Stimulated activated CD8-positive, alpha-beta memory T cell treated with anti-CD3 and anti-CD28 coated beads, Interleukin-2, amount 100 ng/mL, for 1 hour (primary cell): ENCODE measurements at regions not wholly inside any gene's neighbourhood (a gene's known extent, or its start where the extent isn't known, plus 50 kb on each side); places are given as distances from the start of the nearest gene placed in this dataset.

Source experiments
- DNase-seq, 2 donors: peaks; one replicate each; pipeline ENCODE4 v3.0.0-alpha.2; 2020; ENCODE audit warnings: low read depth in 2 of 2

DNA sequence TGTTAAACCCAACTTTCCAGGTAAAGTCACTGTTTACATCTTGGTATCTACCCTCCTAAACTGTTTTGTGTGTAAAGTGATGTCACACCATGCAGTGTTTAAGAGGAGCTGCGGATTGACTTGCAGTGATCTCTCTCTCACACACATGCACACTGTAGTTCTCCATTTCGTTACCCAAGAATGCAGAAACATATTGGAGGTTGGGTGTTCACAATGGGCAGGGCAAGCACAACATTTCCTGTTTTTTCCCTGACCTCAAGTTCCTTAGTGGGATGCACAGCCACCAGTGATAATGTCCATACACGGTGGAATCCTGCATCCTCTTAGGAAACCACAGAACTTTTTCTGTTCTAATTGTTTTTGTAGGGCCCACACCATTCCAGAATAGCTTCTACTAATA is 85.3 kb upstream of the CFAP20DC start:
- DNase-seq = no peak

DNA sequence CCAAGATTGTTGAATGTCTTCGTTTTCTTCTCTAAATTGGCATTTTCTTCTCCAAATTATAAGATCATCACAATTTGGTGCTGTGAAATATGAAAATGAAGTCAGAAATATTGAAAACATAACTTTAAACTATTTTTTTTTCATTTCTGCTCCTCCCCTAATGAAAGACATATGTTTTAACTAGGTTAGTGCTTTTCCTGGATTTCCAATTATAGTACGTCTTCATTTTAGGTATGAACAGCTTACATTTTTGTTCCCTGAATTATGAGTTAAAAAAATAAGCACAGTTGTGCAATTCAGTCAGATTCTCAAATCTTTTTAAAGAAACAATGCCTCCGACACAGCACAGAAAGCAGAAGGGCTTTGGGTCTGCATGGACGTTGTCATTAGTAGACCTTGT is 83.5 kb upstream of the CFAP20DC start:
- DNase-seq = no peak

DNA sequence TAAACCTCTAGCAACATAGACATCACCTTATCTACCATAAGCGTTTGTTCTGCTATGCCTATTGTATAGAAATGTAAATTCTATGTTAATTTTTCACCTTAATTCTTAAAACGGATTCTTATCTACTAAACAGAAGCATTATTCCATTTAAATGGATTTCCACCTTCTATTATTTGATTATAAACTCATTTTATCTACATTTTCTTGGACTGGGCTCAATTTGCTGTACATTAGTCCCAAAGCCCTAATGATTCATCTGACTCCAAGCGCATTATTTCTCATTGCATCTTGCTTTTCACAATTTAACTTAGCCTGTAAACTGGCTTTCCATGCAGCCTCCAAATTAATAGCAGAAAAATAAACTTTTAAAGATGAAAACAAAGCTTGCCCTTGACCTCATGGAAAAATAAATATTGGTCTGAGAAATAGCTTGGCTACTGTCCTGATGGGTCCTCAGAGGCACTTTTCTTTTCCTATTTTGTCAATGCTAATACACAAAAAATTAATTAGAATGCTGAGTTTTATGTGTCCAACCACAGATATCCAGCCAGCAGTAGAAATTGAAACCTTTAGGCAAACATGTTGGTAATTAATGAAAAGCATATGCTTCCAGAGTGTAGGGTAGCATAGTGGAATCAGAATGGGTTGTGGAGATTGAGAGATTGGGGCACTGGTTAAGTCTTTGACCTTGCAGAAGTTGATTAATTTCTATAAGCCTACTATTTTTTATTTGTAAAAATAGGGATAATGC is 81.4 kb upstream of the CFAP20DC start:
- DNase-seq = no peak

DNA sequence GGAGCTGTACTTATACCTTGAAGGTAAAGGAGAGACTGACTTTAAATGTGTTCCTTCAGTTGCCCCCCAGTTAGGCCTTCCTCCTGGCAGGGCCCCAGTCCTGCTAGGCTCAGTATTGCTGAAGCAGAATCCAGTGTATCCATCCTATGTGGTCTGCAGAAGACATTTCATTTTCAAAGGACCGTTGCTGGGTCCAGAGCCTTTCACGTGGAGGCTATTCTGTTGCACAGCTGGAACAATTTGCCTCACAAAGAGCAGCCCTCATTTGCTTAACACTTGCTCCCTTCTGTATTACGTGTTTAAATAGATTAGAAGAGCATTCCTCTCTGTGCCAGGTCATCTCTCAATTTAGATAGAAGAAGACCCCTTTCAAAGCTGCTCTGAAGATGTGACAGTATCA is 78.9 kb upstream of the CFAP20DC start:
- no peak for DNase-seq

DNA sequence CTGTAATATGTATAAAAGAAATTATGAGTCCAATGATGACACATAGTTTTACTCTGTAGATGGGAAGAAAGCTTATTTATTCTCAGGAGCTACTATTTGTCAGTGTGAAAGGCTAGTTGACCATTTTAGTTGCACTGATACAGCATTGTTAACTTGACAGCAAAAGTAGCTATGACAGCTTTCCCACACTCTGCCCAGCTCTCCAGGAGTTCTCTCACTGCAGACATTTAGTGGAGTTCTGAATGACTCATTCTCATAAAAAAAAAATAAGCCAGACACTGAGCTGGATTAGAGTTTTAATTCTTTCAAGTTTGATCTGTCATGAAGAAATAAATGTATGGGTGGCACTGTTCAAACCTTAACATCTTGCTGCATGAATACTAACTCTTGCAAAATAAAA is 77.2 kb upstream of the CFAP20DC start:
- no peak for DNase-seq

DNA sequence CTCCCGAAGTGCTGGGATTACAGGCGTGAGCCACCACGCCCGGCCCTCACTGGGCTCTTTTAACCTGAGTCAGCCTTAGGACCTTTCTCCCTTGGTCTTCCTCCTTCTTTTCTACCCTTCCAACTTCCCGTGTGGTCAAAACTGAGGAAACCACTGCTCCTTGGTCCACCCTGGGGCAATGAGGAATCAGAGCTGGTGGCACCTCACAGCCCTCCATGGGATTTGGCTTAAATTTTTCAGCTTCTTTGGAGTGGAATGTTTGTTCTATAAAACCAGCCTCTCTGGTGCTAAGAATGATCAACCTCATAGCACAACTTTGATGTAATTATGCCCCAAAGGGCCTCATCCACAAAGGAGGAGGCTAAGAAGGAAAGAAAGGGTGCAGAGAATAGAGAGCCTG is 76.6 kb upstream of the CFAP20DC start:
- DNase-seq = no peak

DNA sequence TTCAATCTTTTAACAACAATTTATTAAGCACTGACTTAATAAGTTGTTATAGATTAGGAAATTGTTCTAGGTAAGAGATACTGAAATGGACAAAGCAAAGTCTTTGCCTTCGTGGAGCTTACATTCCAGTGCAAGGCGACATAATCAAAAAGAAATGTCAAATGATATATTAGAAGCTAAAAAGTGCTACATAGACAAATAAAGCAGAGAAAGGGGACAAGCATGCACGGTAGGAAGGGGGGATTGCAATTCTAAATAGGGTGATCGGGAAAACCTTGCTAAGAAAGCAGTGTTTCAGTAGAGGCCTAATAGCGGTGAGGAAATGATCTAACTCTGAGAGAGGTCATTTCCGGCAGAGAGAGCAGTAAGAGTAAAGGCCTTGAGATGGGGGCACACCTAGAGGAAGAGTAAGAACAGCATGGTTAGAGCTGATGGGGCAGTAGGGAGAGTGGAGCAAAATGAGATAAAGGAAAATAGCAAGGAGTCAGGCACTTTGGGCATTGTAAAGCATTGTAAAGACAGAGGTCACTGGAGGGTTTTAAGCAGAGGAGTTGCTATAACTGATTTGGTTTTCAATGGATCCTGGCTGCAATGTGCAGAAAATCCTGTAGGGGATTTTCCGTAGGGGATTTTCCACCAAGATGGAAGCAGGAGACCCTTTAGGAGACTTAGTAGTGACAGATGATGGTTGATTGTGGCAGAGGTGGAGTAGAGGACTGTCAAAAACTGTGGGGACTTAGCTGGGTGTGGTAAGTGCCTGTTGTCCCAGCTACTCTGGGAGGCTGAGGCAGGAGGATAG is 71.7 kb upstream of the CFAP20DC start:
- DNase-seq = no peak

DNA sequence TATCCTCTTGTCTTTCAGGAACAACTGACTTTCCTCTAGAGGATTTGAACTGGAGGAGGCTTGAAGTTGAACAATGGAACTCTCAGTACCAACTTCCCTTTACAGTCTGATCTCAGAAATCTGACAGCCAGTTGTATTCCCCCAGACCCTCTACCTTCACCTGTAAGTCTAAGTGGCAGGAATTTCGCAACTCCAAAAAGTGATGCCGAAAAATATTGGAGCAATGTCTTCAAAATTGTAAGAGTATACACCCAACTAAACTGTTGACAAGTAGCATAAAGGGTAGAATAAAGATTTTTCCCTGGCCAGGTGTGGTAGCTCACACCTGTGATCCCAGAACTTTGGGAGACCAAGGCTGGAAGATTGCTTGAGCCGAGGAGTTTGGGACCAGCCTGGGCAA is 69.1 kb upstream of the CFAP20DC start:
- DNase-seq = no peak

DNA sequence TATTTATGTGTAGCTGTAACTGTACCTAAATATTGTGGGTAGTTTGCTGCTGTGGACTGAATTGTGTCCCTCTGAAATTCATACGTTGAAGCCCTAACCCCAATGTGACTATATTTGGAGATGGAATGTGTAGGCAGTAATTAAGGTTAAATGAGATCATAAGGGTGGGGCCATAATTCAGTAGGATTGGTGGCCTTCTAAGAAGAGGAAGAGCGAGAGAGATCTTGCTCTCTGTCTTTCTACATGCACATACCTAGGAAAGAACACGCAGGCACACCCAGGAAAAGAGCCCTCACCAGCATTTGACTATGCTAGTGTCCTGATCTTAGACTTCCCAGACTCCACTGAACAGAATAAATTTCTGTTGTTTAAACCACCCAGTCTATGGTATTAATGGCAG is 67.6 kb upstream of the CFAP20DC start:
- DNase-seq = no peak

DNA sequence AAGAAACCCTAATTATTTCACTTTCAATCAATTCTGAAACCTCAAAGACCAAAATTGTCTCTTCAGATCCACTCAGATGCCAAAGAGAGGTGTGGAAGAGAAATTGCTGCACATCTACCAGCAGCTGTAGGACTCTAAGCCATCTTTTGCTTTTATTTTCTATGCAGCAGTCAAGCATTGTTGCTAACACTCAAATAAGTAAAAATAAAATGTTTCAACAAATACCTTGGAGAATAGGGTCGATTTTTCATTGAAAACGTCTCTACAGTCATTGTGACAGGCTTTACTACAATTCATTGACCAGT is 66.4 kb upstream of the CFAP20DC start:
- no peak for DNase-seq

DNA sequence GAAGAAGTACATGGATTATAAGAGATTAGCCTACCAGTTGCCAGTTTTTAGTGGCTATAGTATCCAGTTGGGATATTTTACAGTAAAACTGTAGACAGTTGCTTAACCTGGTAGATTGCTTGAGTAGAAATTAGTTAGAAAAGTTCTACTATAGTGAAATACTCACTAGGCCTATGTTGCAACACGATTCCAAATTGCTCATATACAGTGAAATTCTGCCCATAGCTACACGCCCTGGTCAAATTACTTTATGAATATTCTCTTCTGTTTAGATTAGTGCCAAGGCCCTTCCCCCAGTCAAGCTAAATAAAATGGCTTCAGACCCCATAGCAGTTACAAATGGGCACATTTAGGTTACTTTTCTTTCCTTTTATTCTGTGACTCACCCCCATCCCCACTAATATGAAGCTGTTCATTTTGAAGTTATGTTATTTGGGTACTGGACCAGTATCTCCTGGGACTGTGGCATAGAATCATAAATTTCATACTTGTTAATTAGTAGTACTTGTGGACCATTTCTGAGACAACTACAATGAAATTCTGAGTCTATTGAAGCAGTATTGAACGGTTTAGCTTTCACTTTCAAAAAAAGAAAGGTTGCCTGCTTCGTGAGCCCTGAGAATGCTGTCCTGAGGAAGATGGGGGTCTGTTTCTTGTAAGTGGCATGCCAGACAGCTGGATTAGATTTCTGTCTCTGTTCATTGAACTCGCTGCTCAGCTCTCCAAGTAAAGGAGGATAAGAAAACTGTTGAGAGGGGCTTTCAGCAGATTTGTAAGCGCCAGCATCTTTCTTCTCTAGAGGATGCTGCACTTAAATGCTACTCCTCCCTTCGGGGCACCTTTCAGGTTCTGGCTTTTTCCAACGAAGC is 65.8 kb upstream of the CFAP20DC start:
- DNase-seq = no peak

DNA sequence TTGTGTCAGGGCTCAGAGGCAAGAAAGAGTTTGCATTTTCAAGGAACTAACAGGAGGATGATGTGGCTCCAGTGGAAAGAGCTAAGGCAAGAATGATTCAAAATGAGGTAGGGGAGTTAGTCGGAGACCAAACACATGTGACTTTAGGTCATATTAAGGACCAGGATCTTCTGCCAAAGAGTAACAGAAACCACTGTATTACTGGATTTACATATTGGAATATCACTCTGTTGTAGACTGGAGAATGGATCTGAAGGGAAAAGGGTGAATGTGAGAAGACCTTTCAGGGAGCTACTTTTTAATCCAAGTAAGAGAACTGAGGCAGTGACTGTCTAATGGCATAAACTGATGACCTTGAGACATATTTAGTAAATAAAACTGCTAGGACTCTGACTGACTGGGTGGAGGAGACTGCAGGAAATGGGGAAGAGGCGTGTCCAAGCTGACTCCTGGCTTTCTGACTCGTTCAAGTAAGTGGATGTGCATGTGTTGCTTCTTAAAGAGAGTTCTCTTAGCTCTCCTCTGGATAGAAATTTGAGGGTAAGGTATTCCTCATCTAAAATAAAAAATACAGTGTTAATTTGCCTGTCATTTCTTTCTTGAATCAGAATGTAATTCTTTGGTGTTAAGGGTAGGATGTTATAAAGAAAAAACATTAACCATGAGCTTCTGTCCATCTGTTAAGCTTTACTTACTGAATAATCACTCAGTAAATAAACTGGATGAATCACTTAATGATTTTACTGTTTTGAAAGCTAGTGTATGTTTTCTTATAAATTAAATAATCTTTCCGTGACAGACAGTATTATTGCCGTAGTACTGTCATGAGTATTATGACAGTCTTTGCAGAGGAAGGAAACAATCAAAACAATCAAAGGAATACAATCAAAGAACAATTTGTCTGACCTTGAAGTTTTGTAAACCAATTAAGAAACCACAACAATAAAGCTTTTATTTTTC is 58.3 kb upstream of the CFAP20DC start:
- no peak for DNase-seq

DNA sequence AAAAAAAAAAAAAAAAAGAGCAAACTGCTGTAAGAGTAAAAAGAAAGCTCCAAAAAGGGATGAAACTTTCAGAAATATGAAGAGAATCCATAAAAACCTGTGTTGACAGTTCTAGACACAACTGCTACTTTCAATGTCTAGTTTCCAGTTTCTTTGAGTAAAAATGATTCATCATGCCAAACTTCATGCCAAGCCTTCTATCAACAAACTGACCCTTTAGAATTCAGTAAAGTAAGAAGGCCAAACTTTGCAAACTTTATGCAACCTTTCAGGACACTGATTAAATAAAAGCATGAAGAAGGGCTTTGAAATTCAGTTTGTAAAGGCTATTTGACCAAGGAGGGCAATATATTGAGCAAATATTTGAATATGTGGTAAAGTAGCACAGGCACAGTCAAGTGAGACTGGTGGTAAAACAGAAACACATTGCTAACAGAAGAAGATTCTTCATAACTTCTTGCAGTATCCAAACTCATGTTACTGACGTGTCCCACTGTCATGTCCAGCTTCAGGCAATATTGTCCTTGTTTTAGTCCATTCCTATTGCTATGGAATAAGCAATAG is 56.3 kb upstream of the CFAP20DC start:
- no peak for DNase-seq

DNA sequence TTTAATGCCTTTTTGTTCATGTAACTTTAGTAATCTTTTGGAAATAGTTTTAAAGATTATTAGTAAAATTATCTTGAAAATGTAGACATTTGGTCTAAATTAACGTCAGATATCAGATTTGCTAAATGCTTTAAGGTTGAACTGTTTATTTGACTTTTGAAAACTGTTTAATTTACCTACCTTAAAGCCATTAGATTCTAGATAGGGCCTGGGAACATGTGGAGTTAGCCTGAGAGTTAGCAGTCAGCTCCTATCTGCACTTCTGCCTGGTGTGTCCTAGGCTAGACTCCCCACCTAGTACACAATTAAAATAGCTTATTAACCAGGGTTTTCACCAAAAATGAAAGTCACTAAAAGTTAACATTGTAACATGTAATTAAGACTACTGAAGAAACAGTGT is 53.7 kb upstream of the CFAP20DC start:
- no peak for DNase-seq

DNA sequence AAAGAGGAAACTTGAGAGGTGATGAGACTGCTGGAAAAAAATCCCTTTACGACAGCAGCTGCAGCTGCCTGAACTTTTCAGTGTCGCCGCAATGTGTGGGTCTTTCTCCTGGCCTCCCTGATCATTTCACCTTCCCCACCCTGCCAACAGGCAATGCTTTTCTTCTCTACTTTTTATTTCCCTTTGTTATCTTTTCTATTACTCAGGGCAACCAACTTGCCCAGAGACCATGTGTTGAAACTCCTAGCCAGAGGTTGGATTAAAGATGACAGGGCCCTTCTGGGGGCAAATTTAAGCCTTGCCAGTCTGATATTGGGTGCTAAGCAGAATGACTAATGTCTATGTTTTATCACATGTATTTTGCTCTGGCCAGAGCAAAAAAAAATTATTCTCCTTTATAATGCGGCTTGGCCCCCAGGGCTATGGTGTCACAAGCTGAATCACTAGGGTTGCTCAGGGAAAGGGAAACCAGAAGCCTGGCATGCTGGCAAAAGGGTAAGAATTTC is 51.5 kb upstream of the CFAP20DC start:
- no peak for DNase-seq
